Neural progenitor cell (in vitro differentiated cells): ENCODE measurements at regions not wholly inside any gene's neighbourhood (a gene's known extent, or its start where the extent isn't known, plus 50 kb on each side); places are given as distances from the start of the nearest gene placed in this dataset.

Experiments used
- DNase-seq: peaks from one replicate; pipeline ENCODE4 v3.0.0-alpha.2; 2016; ENCODE audit warnings: low spot score
- H2AFZ ChIP-seq: fragments of 200-600 bp; sonication (generic); replicated peaks from 2 replicates; pipeline ENCODE4 v1.6.1; 2016; ENCODE audit warnings: antibody characterized with exemption
- H3F3A ChIP-seq: fragments of 200-600 bp; sonication (generic); 2 replicates; pipeline ENCODE4 v1.6.1; 2016; ENCODE audit warnings: antibody characterized with exemption, low read depth
- H3K27ac ChIP-seq: fragments of 200-600 bp; sonication (generic); 2 replicates; pipeline ENCODE4 v1.5.1; 2016; ENCODE audit warnings: mild to moderate bottlenecking
- H3K27me3 ChIP-seq: fragments of 200-600 bp; sonication (generic); 2 replicates; pipeline ENCODE4 v1.6.1; 2016; ENCODE audit warnings: mild to moderate bottlenecking, moderate library complexity
- H3K36me3 ChIP-seq: fragments of 200-600 bp; sonication (generic); 2 replicates; pipeline ENCODE4 v1.5.1; 2016
- H3K4me1 ChIP-seq: fragments of 200-600 bp; sonication (generic); 2 replicates; pipeline ENCODE4 v1.6.1; 2016; ENCODE audit warnings: mixed run types
- H3K4me2 ChIP-seq: fragments of 200-600 bp; sonication (generic); 2 replicates; pipeline ENCODE4 v1.6.1; 2016
- H3K4me3 ChIP-seq: fragments of 200-600 bp; sonication (generic); 2 replicates; pipeline ENCODE4 v1.5.1; 2016
- H3K79me2 ChIP-seq: fragments of 200-600 bp; sonication (generic); 2 replicates; pipeline ENCODE4 v1.6.1; 2016; ENCODE audit warnings: low read depth
- H3K9ac ChIP-seq: fragments of 200-600 bp; sonication (generic); 2 replicates; pipeline ENCODE4 v1.6.1; 2016
- H3K9me3 ChIP-seq: fragments of 200-600 bp; sonication (generic); 2 replicates; pipeline ENCODE4 v1.5.1; 2016; ENCODE audit warnings: low read depth
- H4K20me1 ChIP-seq: fragments of 200-600 bp; sonication (generic); 2 replicates; pipeline ENCODE4 v1.6.1; 2016; ENCODE audit warnings: low read depth
- H3K27ac Mint-ChIP-seq: 3 replicates; pipeline ENCODE4 v1.8.0; 2021; ENCODE audit warnings: mixed read lengths
- H3K27me3 Mint-ChIP-seq: 2 replicates; pipeline ENCODE4 v1.8.0; 2022; ENCODE audit warnings: low read depth, mild to moderate bottlenecking, inconsistent platforms, moderate library complexity, mixed read lengths; ENCODE audit not compliant: insufficient read depth
- H3K36me3 Mint-ChIP-seq: 3 replicates; pipeline ENCODE4 v1.8.0; 2021; ENCODE audit warnings: mixed read lengths
- H3K4me1 Mint-ChIP-seq: 3 replicates; pipeline ENCODE4 v1.8.0; 2021; ENCODE audit warnings: mixed read lengths
- H3K4me3 Mint-ChIP-seq: 3 replicates; pipeline ENCODE4 v1.8.0; 2021; ENCODE audit warnings: mild to moderate bottlenecking, moderate library complexity, mixed read lengths
- H3K9me3 Mint-ChIP-seq: 3 replicates; pipeline ENCODE4 v1.8.0; 2020; ENCODE audit warnings: mixed read lengths
- EZH2 ChIP-seq: fragments of 200-600 bp; sonication (generic); IDR thresholded peaks from 2 replicates; pipeline ENCODE4 v1.6.1; 2017; ENCODE audit warnings: antibody characterized with exemption, mild to moderate bottlenecking, moderate library complexity
- EZH2phosphoT487 ChIP-seq: fragments of 200-600 bp; sonication (generic); IDR thresholded peaks from 2 replicates; pipeline ENCODE4 v1.6.1; 2017; ENCODE audit warnings: antibody characterized with exemption
- TF ChIP-seq, protein P1 (sequence below): fragments of 200-600 bp; sonication (generic); IDR thresholded peaks from 2 replicates; pipeline ENCODE4 v1.5.1; 2017; ENCODE audit warnings: antibody characterized with exemption, mild to moderate bottlenecking

DNA sequence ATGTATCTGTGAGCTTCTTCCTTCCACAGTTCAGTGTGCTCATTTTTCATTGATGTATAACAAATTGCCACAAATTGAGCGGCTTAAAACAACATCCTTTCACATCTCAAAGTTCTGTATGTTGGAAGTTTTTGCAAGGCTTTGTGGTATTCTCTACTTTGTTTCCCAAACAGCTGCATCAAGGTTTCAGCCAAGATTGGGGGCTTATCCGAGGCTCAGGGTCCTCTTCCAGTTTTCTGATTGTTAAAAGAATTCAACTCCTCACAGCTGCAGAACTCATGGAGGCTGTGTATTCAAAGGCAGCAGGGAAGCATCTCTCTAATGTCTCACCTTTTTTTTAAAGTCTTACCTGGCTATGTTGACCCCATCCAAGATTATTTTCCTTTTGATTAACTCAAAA, 1369.8 kb downstream of the PCDH9 start:
- Histone ChIP-seq H3K27ac (no peak overlapping the region), H3K9me3 (no peaks in the 10 kb centered on the region), H3F3A (no peaks in the 10 kb centered on the region), H3K36me3 (no peaks in the 10 kb centered on the region), H3K79me2 (no peaks in the 10 kb centered on the region), H3K9ac (no peak overlapping the region), H3K4me2 (no peak overlapping the region), H4K20me1 (no peaks in the 10 kb centered on the region), H2AFZ (no peak overlapping the region), H3K4me3 (no peak overlapping the region), H3K27me3 (no peaks in the 10 kb centered on the region), H3K4me1 (no peaks in the 10 kb centered on the region)
- Mint-ChIP-seq H3K36me3 (no peaks in the 10 kb centered on the region), H3K4me3 (no peak overlapping the region), H3K27me3 (peaks cover under 1% of the 10 kb centered on the region), H3K27ac (no peak overlapping the region), H3K9me3 (no peaks in the 10 kb centered on the region), H3K4me1 (peaks cover 3% of the 10 kb centered on the region)
- TF ChIP-seq, protein P1, sequence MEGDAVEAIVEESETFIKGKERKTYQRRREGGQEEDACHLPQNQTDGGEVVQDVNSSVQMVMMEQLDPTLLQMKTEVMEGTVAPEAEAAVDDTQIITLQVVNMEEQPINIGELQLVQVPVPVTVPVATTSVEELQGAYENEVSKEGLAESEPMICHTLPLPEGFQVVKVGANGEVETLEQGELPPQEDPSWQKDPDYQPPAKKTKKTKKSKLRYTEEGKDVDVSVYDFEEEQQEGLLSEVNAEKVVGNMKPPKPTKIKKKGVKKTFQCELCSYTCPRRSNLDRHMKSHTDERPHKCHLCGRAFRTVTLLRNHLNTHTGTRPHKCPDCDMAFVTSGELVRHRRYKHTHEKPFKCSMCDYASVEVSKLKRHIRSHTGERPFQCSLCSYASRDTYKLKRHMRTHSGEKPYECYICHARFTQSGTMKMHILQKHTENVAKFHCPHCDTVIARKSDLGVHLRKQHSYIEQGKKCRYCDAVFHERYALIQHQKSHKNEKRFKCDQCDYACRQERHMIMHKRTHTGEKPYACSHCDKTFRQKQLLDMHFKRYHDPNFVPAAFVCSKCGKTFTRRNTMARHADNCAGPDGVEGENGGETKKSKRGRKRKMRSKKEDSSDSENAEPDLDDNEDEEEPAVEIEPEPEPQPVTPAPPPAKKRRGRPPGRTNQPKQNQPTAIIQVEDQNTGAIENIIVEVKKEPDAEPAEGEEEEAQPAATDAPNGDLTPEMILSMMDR, result no peak
- no peak for TF ChIP-seq EZH2phosphoT487
- no peak for TF ChIP-seq EZH2
- DNase-seq, result no peak

DNA sequence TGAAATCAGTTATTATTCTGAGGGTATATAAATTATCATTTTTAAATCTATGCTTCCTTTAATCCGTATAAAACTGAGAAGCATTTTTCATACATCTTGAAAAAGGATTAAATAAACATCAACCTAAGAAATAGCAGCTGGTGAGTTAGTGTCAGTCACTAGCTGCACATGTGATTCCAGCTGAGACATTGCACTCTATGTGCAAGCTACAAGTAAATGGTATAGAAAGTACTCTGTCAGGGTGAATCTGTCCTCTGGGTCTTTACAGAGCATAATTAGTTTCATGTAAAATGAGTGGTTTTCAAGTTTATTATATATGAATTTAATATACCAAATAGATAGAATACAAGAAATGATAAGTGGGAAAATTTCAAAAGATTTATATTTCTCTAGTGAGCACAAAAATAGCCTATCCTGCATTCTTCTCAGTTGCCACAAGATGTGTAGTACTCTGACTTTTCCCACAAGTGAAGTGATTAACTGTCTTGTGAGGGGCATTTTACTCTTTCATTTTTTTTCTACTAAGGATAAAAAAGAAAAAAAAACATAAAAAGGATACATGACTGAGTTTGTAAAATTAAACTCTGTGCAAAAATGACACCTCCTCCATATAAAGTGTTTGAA, 1372.1 kb downstream of the PCDH9 start:
- no peak overlapping the region for H3K27ac Mint-ChIP-seq
- no peaks in the 10 kb centered on the region for H3K36me3 ChIP-seq
- DNase-seq, result no peak
- H3K4me3 Mint-ChIP-seq, result no peak overlapping the region
- H3K9me3 Mint-ChIP-seq, result no peaks in the 10 kb centered on the region
- H2AFZ ChIP-seq, result no peak overlapping the region
- no peaks in the 10 kb centered on the region for H3K9me3 ChIP-seq
- H3K27me3 Mint-ChIP-seq, result no peaks in the 10 kb centered on the region
- no peak overlapping the region for H3K27ac ChIP-seq
- no peaks in the 10 kb centered on the region for H3K27me3 ChIP-seq
- no peak overlapping the region for H3K4me3 ChIP-seq
- H3F3A ChIP-seq, result no peaks in the 10 kb centered on the region
- H3K36me3 Mint-ChIP-seq, result no peaks in the 10 kb centered on the region
- H3K79me2 ChIP-seq, result no peaks in the 10 kb centered on the region
- no peak overlapping the region for H3K4me2 ChIP-seq
- H4K20me1 ChIP-seq, result no peaks in the 10 kb centered on the region
- H3K4me1 Mint-ChIP-seq, result peaks cover 6% of the 10 kb centered on the region
- no peak for TF ChIP-seq EZH2
- TF ChIP-seq, protein P1, result no peak
- no peak for TF ChIP-seq EZH2phosphoT487
- H3K4me1 ChIP-seq, result no peaks in the 10 kb centered on the region
- H3K9ac ChIP-seq, result no peak overlapping the region

DNA sequence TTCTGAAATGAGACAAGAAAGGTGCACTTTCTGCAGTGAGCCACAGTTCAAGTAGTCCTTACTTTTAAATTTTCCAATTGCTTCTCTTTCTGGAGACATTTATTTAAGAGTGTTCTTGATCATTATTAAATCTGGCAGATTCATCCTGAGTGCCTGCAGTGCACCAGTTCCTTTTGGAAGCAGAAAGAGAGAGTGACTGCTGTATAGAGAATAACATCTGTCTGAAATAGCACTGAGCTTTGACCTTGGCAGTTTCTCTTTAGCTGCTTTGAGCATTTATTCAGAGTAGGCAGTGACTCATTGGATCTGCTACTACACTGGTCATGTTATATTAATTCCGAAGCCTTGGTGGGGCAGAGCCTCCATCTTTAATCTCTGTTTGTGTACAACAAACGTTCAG, 1373.7 kb downstream of the PCDH9 start:
- no peaks in the 10 kb centered on the region for H3K9me3 ChIP-seq
- Mint-ChIP-seq H3K36me3 (no peaks in the 10 kb centered on the region), H3K4me3 (no peak overlapping the region), H3K27ac (no peak overlapping the region), H3K27me3 (no peaks in the 10 kb centered on the region), H3K4me1 (peaks cover 6% of the 10 kb centered on the region), H3K9me3 (no peaks in the 10 kb centered on the region)
- no peaks in the 10 kb centered on the region for H3F3A ChIP-seq
- H3K79me2 ChIP-seq, result no peaks in the 10 kb centered on the region
- H2AFZ ChIP-seq, result no peak overlapping the region
- H4K20me1 ChIP-seq, result no peaks in the 10 kb centered on the region
- H3K4me2 ChIP-seq, result no peak overlapping the region
- no peak for DNase-seq
- no peaks in the 10 kb centered on the region for H3K4me1 ChIP-seq
- TF ChIP-seq EZH2phosphoT487 (no peak), EZH2 (no peak)
- TF ChIP-seq, protein P1, result no peak
- no peak overlapping the region for H3K9ac ChIP-seq
- no peaks in the 10 kb centered on the region for H3K27me3 ChIP-seq
- no peaks in the 10 kb centered on the region for H3K36me3 ChIP-seq
- no peak overlapping the region for H3K4me3 ChIP-seq
- H3K27ac ChIP-seq, result no peak overlapping the region
